Adrenal gland (tissue), 5 donors: ENCODE measurements at regions not wholly inside any gene's neighbourhood (a gene's known extent, or its start where the extent isn't known, plus 50 kb on each side); places are given as distances from the start of the nearest gene placed in this dataset.

ENCODE experiments used
- CTCF ChIP-seq, 6 experiments: fragments of 450-650 bp in 4 of 6; fragments of 200-600 bp in 2 of 6; sonication (generic) in 1 of 6; IDR thresholded peaks; 1 replicate in 5 of 6; 2 replicates in 1 of 6; pipeline versions ENCODE4 v1.5.1 to v1.8.0; 2016 to 2021; ENCODE audit warnings: antibody characterized with exemption in 6 of 6, mild to moderate bottlenecking in 2 of 6, moderate library complexity in 1 of 6
- POLR2A ChIP-seq, 2 donors: fragments of 450-650 bp; IDR thresholded peaks; one replicate each; pipeline ENCODE4 v1.6.1; 2017; ENCODE audit warnings: antibody characterized with exemption in 2 of 2, mild to moderate bottlenecking in 2 of 2, moderate library complexity in 1 of 2
- donor health status: DM: no; HTN: no; CAD: no.

- TF ChIP-seq CTCF (IDR thresholded peaks at IDR 0.05) (no peak), POLR2A (IDR thresholded peaks at IDR 0.05) (no peak)
Measured at GRCh38 chr13:110774051-110774450, 60.6 kb downstream of the ING1 start.
